ENCODE measurements at regions not wholly inside any gene's neighbourhood (a gene's known extent, or its start where the extent isn't known, plus 50 kb on each side); places are given as distances from the start of the nearest gene placed in this dataset.

GRCh38 chr17:5698959-5699358 is 114.7 kb upstream of the NLRP1 start:
- H3K4me2 ChIP-seq (ENCODE audit: low read length): no peak overlapping the region

GRCh38 chr17:5699814-5700213 is 115.5 kb upstream of the NLRP1 start:
- Histone ChIP-seq H3K27me3 (ENCODE audit: low read depth, low read length) (no peaks in the 10 kb centered on the region), H3K27ac (ENCODE audit: low read length) (no peak overlapping the region), H4K20me1 (ENCODE audit: insufficient read depth, low read length) (no peaks in the 10 kb centered on the region), H3K4me2 (ENCODE audit: low read length) (no peak overlapping the region), H3K36me3 (replicated peaks; ENCODE audit: low read depth, low read length) (no peaks in the 10 kb centered on the region), H3K4me3 (ENCODE audit: low read length) (no peak overlapping the region), H2AFZ (ENCODE audit: low read depth, low read length) (no peak overlapping the region), H3K9ac (ENCODE audit: low read length) (no peak overlapping the region), H3K79me2 (ENCODE audit: low read length) (no peaks in the 10 kb centered on the region), H3K4me1 (ENCODE audit: low read length) (peaks cover 14% of the 10 kb centered on the region), H3K9me3 (ENCODE audit: insufficient read depth, low read length) (no peaks in the 10 kb centered on the region)
- TF ChIP-seq, protein P1, sequence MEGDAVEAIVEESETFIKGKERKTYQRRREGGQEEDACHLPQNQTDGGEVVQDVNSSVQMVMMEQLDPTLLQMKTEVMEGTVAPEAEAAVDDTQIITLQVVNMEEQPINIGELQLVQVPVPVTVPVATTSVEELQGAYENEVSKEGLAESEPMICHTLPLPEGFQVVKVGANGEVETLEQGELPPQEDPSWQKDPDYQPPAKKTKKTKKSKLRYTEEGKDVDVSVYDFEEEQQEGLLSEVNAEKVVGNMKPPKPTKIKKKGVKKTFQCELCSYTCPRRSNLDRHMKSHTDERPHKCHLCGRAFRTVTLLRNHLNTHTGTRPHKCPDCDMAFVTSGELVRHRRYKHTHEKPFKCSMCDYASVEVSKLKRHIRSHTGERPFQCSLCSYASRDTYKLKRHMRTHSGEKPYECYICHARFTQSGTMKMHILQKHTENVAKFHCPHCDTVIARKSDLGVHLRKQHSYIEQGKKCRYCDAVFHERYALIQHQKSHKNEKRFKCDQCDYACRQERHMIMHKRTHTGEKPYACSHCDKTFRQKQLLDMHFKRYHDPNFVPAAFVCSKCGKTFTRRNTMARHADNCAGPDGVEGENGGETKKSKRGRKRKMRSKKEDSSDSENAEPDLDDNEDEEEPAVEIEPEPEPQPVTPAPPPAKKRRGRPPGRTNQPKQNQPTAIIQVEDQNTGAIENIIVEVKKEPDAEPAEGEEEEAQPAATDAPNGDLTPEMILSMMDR (IDR thresholded peaks at IDR 0.05; ENCODE audit: low read depth, low read length): no peak
- TF ChIP-seq EZH2phosphoT487 (IDR thresholded peaks at IDR 0.05; ENCODE audit: low read depth): no peak

More at GRCh38 chr17:5698959-5699358, 114.7 kb upstream of the NLRP1 start:
- Histone ChIP-seq H3K27me3 (ENCODE audit: low read depth, low read length) (no peaks in the 10 kb centered on the region), H3K9me3 (ENCODE audit: insufficient read depth, low read length) (no peaks in the 10 kb centered on the region), H4K20me1 (ENCODE audit: insufficient read depth, low read length) (no peaks in the 10 kb centered on the region), H3K9ac (ENCODE audit: low read length) (no peak overlapping the region), H3K27ac (ENCODE audit: low read length) (no peak overlapping the region), H3K4me1 (ENCODE audit: low read length) (peaks cover 14% of the 10 kb centered on the region), H3K36me3 (replicated peaks; ENCODE audit: low read depth, low read length) (no peaks in the 10 kb centered on the region), H3K79me2 (ENCODE audit: low read length) (no peaks in the 10 kb centered on the region), H3K4me3 (ENCODE audit: low read length) (no peak overlapping the region), H2AFZ (ENCODE audit: low read depth, low read length) (no peak overlapping the region)
- TF ChIP-seq, protein P1 (IDR thresholded peaks at IDR 0.05; ENCODE audit: low read depth, low read length): no peak
- TF ChIP-seq EZH2phosphoT487 (IDR thresholded peaks at IDR 0.05; ENCODE audit: low read depth): no peak

GRCh38 chr17:5700745-5701144 is 116.4 kb upstream of the NLRP1 start:
- TF ChIP-seq, protein P1 (IDR thresholded peaks at IDR 0.05; ENCODE audit: low read depth, low read length): no peak
- TF ChIP-seq EZH2phosphoT487 (IDR thresholded peaks at IDR 0.05; ENCODE audit: low read depth): no peak
- Histone ChIP-seq H2AFZ (ENCODE audit: low read depth, low read length) (no peak overlapping the region), H3K9ac (ENCODE audit: low read length) (no peak overlapping the region)

GRCh38 chr17:5701381-5701780 is 117.1 kb upstream of the NLRP1 start:
- Histone ChIP-seq H3K9ac (ENCODE audit: low read length) (no peak overlapping the region), H3K4me3 (ENCODE audit: low read length) (no peak overlapping the region), H3K79me2 (ENCODE audit: low read length) (no peaks in the 10 kb centered on the region), H3K36me3 (replicated peaks; ENCODE audit: low read depth, low read length) (no peaks in the 10 kb centered on the region), H2AFZ (ENCODE audit: low read depth, low read length) (no peak overlapping the region), H3K4me1 (ENCODE audit: low read length) (peaks cover 14% of the 10 kb centered on the region), H4K20me1 (ENCODE audit: insufficient read depth, low read length) (no peaks in the 10 kb centered on the region), H3K27me3 (ENCODE audit: low read depth, low read length) (no peaks in the 10 kb centered on the region), H3K9me3 (ENCODE audit: insufficient read depth, low read length) (no peaks in the 10 kb centered on the region), H3K4me2 (ENCODE audit: low read length) (no peak overlapping the region), H3K27ac (ENCODE audit: low read length) (no peak overlapping the region)
- no peak for TF ChIP-seq EZH2phosphoT487 (IDR thresholded peaks at IDR 0.05; ENCODE audit: low read depth)
- TF ChIP-seq, protein P1 (IDR thresholded peaks at IDR 0.05; ENCODE audit: low read depth, low read length): no peak

More at GRCh38 chr17:5700745-5701144, 116.4 kb upstream of the NLRP1 start:
- H3K9me3 ChIP-seq (ENCODE audit: insufficient read depth, low read length): no peaks in the 10 kb centered on the region
- no peak overlapping the region for H3K27ac ChIP-seq (ENCODE audit: low read length)
- H3K4me3 ChIP-seq (ENCODE audit: low read length): no peak overlapping the region
- H3K79me2 ChIP-seq (ENCODE audit: low read length): no peaks in the 10 kb centered on the region
- H4K20me1 ChIP-seq (ENCODE audit: insufficient read depth, low read length): no peaks in the 10 kb centered on the region
- H3K4me1 ChIP-seq (ENCODE audit: low read length): peaks cover 14% of the 10 kb centered on the region
- no peak overlapping the region for H3K4me2 ChIP-seq (ENCODE audit: low read length)
- no peaks in the 10 kb centered on the region for H3K36me3 ChIP-seq (replicated peaks; ENCODE audit: low read depth, low read length)
- H3K27me3 ChIP-seq (ENCODE audit: low read depth, low read length): no peaks in the 10 kb centered on the region
